GM19035 (cell line): ENCODE measurements at regions not wholly inside any gene's neighbourhood (a gene's known extent, or its start where the extent isn't known, plus 50 kb on each side); places are given as distances from the start of the nearest gene placed in this dataset.
"Not testable (repeated sequence)": the region's sequence is repeated elsewhere in the genome, so short reads cannot be mapped to it uniquely, and the experiment has no call there.

Source experiments
- ATAC-seq: cut with Tn5 transposase; IDR thresholded peaks from one replicate; pipeline ENCODE4 v1.9.1; 2021; ENCODE audit not compliant: unreplicated experiment

DNA sequence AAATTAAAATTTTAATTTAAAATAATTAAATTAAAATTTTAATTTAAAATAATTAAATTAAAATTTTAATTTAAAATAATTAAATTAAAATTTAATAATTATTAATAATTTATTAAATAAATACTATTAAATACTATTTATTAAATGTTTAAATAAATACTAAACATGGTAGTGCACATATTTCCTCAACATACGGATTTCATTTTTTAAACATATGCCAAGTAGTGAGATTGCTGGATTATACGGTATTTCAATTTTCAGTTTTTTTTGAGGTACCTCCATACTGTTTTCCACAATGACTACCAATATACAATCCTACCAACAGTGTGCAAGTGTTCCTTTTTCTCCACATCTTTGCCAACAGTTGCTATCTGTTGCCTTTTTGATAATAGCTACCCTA, 852.9 kb upstream of the CDH8 start:
- no peak for ATAC-seq

- no peak for ATAC-seq
Measured at GRCh38 chr16:62883509-62883908, 847.3 kb upstream of the CDH8 start.

DNA sequence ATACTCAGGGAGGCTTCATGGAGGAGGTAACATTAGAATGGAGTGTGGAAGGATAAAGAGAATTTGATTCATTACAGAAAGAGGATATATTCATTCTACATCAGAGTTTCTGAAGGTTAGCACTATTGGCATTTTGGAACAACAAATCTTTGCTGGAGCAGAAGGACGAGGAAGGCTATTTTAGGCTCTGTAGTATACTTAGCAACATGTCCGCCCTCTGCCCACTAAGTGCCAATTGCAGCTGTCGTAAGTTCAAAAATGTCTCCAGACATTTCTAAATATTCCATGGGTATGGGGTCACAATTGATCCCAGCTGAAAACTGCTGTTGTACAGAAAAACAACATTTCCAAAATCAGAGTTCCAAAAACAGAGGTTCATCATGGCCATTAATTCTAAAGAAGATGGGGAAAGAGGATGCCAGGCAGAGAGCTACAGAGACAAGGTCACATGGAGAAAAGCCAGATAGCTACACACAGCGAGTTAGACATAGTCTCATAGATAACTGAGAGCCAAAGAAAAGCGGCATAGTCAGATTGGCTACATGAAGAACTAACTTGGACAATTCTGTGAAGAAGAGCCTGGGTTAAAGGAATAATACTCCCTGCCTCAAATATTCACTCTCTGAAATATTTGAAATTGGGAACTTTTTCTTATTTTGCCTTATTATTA, 846.4 kb upstream of the CDH8 start:
- ATAC-seq, result no peak

GRCh38 chr16:62876133-62876532, 839.9 kb upstream of the CDH8 start:
- no peak for ATAC-seq

GRCh38 chr16:62872339-62872738, 836.1 kb upstream of the CDH8 start:
- ATAC-seq, result no peak

DNA sequence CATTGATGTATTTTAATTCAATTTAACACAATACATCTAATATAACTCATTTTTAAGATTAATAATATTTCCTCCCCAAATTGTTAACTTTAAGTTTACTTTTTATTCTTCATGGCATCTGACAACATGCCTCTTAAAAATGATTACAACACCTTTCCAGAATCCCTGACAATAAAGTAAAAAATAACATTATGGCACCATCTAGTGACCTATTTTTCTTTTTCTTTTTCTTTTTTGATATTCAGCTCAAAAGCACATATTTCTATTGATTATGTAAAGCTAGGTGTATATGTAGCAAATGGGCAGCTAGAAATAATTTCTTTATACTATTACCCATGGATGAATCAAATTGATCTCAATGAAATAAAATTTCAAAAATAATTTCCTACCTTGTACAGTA, 834.3 kb upstream of the CDH8 start:
- ATAC-seq, result no peak

DNA sequence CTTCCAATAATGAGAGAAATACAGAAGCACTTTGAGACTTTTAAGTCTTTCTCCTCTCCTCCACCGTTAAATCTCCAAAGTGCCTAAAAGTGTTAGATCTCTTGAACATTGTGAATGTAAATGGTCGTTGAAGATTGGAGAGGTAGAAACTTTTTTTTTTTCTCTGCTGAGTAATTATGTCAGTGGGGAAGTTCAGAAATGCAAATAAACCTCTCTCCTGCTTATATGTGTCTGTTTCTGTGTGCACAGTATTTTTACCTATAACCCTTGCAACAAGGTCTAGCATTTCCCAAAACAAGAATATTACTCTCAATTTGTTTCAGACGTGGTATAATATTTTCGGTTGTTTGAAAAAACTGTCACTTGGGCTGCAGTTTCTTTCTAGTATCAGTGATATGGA, 833.6 kb upstream of the CDH8 start:
- no peak for ATAC-seq

DNA sequence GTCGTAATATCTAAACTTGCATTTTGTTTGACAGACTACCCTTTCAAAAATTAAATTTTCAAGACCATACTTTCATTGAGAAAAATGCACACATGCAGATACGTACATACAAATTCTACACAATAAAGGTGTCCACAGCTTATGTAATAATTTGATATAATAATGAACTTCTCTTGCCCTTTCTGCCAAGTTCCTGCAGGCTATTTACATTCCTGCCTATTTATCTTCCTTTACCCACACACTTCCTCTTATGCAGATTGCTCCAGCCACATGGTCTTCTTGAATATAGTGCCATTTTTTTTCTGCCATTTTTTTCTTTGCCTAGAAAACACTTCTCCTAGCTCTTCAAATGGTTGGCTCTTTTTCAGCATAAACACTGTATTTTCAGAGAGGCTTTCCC, 826.9 kb upstream of the CDH8 start:
- ATAC-seq, result no peak

DNA sequence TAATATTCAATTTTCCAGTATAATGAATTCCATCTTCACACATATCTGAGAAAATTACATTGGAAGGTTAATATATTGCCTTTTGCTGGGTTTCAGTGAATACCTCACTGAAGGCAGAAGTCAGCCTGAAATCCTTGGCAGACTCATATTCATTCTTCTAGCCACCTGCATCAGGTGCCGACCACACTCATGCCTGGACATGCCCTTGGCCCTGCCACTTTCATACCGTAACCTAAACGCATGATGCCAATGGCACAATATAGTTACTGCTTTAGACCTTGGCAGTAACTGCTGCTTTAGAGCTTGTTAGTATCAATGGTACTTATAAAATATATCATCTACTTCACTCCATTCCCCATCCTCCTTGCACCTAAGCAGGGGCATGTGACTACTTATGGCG, 817.6 kb upstream of the CDH8 start:
- no peak for ATAC-seq

GRCh38 chr16:62846399-62847057, 810.3 kb upstream of the CDH8 start:
- no peak for ATAC-seq

- no peak for ATAC-seq
Measured at GRCh38 chr16:62832214-62832613, 796.0 kb upstream of the CDH8 start.

DNA sequence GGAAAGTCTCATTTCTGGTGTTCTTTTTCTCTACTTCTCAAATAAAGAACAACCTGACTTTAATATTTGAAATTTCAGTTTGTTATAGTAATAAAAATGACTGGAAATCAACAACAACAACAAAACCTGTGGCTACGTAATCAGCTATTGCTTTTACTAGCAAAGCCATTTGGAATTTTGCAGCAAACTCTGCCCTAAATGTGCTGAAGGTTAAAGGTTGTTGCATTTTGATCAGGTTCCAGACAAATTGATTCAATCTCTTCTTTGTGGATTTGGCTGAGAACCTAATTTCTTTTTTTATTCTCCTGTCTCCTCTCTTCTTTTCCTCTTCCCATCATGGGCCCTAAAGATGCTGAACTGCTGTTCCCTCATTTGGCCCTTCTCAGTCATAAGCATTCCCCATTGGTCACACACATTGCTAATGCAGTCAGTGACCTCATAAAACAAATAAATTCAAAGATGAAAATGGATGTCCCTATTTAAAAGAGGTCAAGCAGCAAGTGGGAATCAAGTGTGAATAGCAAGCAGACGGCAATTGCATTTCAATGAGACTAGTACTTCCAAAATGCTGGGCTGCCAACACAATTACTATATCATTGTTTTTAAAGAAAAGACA, 795.1 kb upstream of the CDH8 start:
- ATAC-seq, result no peak

GRCh38 chr16:62829607-62830006, 793.4 kb upstream of the CDH8 start:
- no peak for ATAC-seq

GRCh38 chr16:62829084-62829483, 792.8 kb upstream of the CDH8 start:
- no peak for ATAC-seq

DNA sequence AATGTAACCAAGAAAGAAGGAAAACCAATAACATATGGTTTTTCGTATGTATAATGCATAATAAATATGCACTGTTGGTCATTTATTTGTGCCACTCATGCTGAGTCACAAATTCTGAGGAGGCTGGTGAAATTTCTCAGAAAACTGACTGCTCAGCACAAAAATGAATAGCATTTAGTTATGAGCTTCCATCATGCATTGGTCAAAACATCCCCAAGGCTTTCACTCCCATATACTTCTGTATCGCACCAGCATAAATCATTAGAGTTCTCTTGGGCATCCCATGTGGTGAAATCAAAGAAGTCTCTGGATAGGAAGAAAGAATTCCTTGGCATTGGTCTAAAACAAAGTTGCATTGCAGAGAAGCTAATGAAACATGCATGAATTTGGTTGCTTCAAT, 785.6 kb upstream of the CDH8 start:
- no peak for ATAC-seq

DNA sequence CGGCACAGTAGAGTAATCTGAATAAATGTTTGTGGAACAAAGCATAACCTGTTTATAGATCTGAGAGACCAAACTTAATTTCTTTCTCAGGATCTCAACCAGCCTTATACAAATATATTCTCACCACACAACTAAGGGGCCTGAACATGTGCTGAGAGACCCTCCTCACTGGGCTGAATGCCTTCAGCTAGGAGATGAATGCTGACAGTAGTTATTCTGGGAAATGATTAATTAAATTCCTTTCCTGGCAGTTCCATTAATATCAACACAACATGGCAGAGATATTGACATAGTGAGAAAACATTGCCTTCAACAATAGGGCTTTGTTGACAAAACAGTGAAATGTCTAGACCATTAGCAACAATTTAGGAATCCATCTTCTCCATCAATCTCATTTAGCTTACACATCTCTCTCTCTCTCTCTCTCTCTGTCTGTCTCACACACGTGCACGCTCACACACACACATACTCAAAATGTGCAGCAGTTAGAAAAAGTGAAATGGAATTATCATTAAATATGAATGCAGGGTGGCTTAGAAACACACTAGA, 780.8 kb upstream of the CDH8 start:
- ATAC-seq, result no peak

- ATAC-seq, result no peak
Measured at GRCh38 chr16:62814891-62815290, 778.7 kb upstream of the CDH8 start.

- no peak for ATAC-seq
Measured at GRCh38 chr16:62805221-62805857, 769.1 kb upstream of the CDH8 start.

GRCh38 chr16:62794724-62795123, 758.5 kb upstream of the CDH8 start:
- no peak for ATAC-seq

GRCh38 chr16:62780081-62780480, 743.8 kb upstream of the CDH8 start:
- not testable (repeated sequence) for ATAC-seq

GRCh38 chr16:62764572-62764971, 728.3 kb upstream of the CDH8 start:
- ATAC-seq, result no peak

GRCh38 chr16:62760398-62760797, 724.2 kb upstream of the CDH8 start:
- ATAC-seq, result no peak
